GM12878 (cell line): ENCODE measurements at regions not wholly inside any gene's neighbourhood (a gene's known extent, or its start where the extent isn't known, plus 50 kb on each side); places are given as distances from the start of the nearest gene placed in this dataset.

ENCODE experiments used
- ATAC-seq: fragments of 200-7000 bp; cut with Tn5 transposase; 3 replicates; pipeline ENCODE4 v1.9.1; 2020; ENCODE audit warnings: mild to moderate bottlenecking, moderate library complexity
- BruUV-seq: library from RNA; stranded (reverse); fragments of 400-500 nt; replicated peaks from 2 replicates; lab custom pipeline; 2021; lab: Mats Ljungman, UMichigan
- CTCF ChIA-PET: fragments of 300-600 bp; sonication (Branson Sonifier 250); formaldehyde crosslinking; extraction: SDS; loops from one replicate; lab custom pipeline; 2021; ENCODE audit warnings: inconsistent platforms; lab: Yijun Ruan, JAX
- POLR2A ChIA-PET: fragments of 350-600 bp; formaldehyde crosslinking; extraction: SDS; loops from one replicate; lab custom pipeline; 2021; ENCODE audit warnings: inconsistent platforms; lab: Charles Lee
- RAD21 ChIA-PET: fragments of 300-600 bp; sonication (Branson Sonifier 250); formaldehyde crosslinking; loops from one replicate; lab custom pipeline; 2023; ENCODE audit warnings: antibody characterized with exemption; ENCODE audit not compliant: unreplicated experiment; lab: Charles Lee
- SMC1A ChIA-PET: fragments of 300-600 bp; sonication (Branson Sonifier 250); formaldehyde crosslinking; loops from one replicate; lab custom pipeline; 2023; ENCODE audit not compliant: unreplicated experiment, uncharacterized antibody; lab: Charles Lee
- DNase-seq: peaks from one replicate; pipeline ENCODE4 v3.0.0-alpha.2; 2011; ENCODE audit warnings: low read depth, low spot score
- FAIRE-seq: peaks from 3 replicates; lab custom pipeline; 2011; peaks lifted over from hg19 to GRCh38; lab: Jason Lieb, UNC
- H2AFZ ChIP-seq: 2 replicates; pipeline ENCODE4 v1.6.0; 2011; ENCODE audit warnings: low read depth, low read length, control low read depth; ENCODE audit not compliant: control insufficient read depth
- H3K27ac ChIP-seq: 2 replicates; pipeline ENCODE4 v1.5.1; 2011; ENCODE audit warnings: control low read depth; ENCODE audit not compliant: control insufficient read depth, insufficient read depth
- H3K27me3 ChIP-seq, 2 experiments: replicated peaks in 1 of 2; 2 replicates each; pipeline versions ENCODE4 v1.6.0 to v1.6.1; 2011; ENCODE audit warnings: low read length in 1 of 2; ENCODE audit not compliant: control insufficient read depth in 2 of 2, insufficient read depth in 2 of 2
- H3K36me3 ChIP-seq, 2 experiments: 2 replicates each; pipeline ENCODE4 v1.5.1; 2011; ENCODE audit warnings: low read length in 1 of 2; ENCODE audit not compliant: control insufficient read depth in 2 of 2, insufficient read depth in 2 of 2
- H3K4me1 ChIP-seq: 2 replicates; pipeline ENCODE4 v1.6.1; 2011; ENCODE audit warnings: mild to moderate bottlenecking, low read length, moderate library complexity, mixed read lengths; ENCODE audit not compliant: control insufficient read depth, insufficient read depth
- H3K4me2 ChIP-seq: 2 replicates; pipeline ENCODE4 v1.6.0; 2011; ENCODE audit warnings: control low read depth; ENCODE audit not compliant: control insufficient read depth, insufficient read depth
- H3K4me3 ChIP-seq: fragments of 200-600 bp; sonication (generic); 2 replicates; pipeline ENCODE4 v1.5.1; 2016
- H3K79me2 ChIP-seq: 2 replicates; pipeline ENCODE4 v1.6.0; 2011; ENCODE audit warnings: low read length; ENCODE audit not compliant: control insufficient read depth, insufficient read depth
- H3K9ac ChIP-seq: 2 replicates; pipeline ENCODE4 v1.8.0; 2011; ENCODE audit warnings: low read length, control low read depth, mixed read lengths; ENCODE audit not compliant: control insufficient read depth, insufficient read depth
- H3K9me3 ChIP-seq: replicated peaks from 3 replicates; pipeline ENCODE4 v1.5.1; 2011; ENCODE audit warnings: mild to moderate bottlenecking, low read length; ENCODE audit not compliant: control insufficient read depth, insufficient read depth
- H4K20me1 ChIP-seq: 2 replicates; pipeline ENCODE4 v1.6.0; 2011; ENCODE audit not compliant: control insufficient read depth, insufficient read depth
- CEBPZ ChIP-seq: fragments of 150-350 bp; IDR thresholded peaks from 2 replicates; pipeline ENCODE4 v1.6.1; 2016; ENCODE audit warnings: low read depth, low read length
- HCFC1 ChIP-seq: fragments of 150-350 bp; IDR thresholded peaks from 2 replicates; pipeline ENCODE4 v1.6.1; 2014; ENCODE audit warnings: low read length
- MYB ChIP-seq: fragments of 150-350 bp; IDR thresholded peaks from 2 replicates; pipeline ENCODE4 v1.6.1; 2014; ENCODE audit warnings: mild to moderate bottlenecking, low read depth, low read length, borderline replicate concordance
- MYC ChIP-seq: IDR thresholded peaks from 2 replicates; pipeline ENCODE4 v1.6.1; 2011; ENCODE audit warnings: mild to moderate bottlenecking, low read length, moderate library complexity, inconsistent platforms; ENCODE audit not compliant: insufficient read depth, insufficient replicate concordance, insufficient read length, severe bottlenecking
- NR2C1 ChIP-seq: fragments of 450-650 bp; IDR thresholded peaks from 2 replicates; pipeline ENCODE4 v1.6.1; 2017; ENCODE audit warnings: antibody characterized with exemption, mild to moderate bottlenecking, moderate library complexity
- NRF1 ChIP-seq: conservative IDR thresholded peaks from 2 replicates; pipeline ENCODE4 v1.6.1; 2011; ENCODE audit warnings: mild to moderate bottlenecking, low read depth, low read length, improper control_type of control experiment
- SP1 ChIP-seq: IDR thresholded peaks from one replicate; pipeline ENCODE4 v1.6.1; 2011; ENCODE audit warnings: low read depth, low read length
- USF2 ChIP-seq: IDR thresholded peaks from 2 replicates; pipeline ENCODE4 v1.6.1; 2011; ENCODE audit warnings: low read depth, low read length, improper control_type of control experiment, borderline replicate concordance
- ZBTB40 ChIP-seq: fragments of 450-650 bp; IDR thresholded peaks from 2 replicates; pipeline ENCODE4 v1.6.1; 2016; ENCODE audit warnings: mild to moderate bottlenecking, moderate library complexity, borderline replicate concordance
- ZSCAN29 ChIP-seq: fragments of 450-650 bp; IDR thresholded peaks from 2 replicates; pipeline ENCODE4 v1.6.1; 2017; ENCODE audit warnings: mild to moderate bottlenecking, moderate library complexity
- ZZZ3 ChIP-seq: IDR thresholded peaks from 2 replicates; pipeline ENCODE4 v1.6.1; 2011; ENCODE audit warnings: low read depth; ENCODE audit not compliant: control insufficient read depth, insufficient read length
- WGBS: methylation state at CpG from one replicate; pipeline ENCODE4 v1.1.6; 2016; ENCODE audit warnings: low lambda C conversion rate; ENCODE audit not compliant: insufficient replicate concordance, insufficient coverage; ENCODE audit errors: missing lambda C conversion rate; 5-methylcytosine and 5-hydroxymethylcytosine counted together
- in situ Hi-C: fragments of 300-500 bp; cut with MboI; formaldehyde crosslinking; loops from 9 replicates; pipeline ENCODE4 v1.14.3; 2018; ENCODE audit warnings: mixed read lengths
- intact Hi-C: fragments of 100-400 bp; cut with micrococcal nuclease; formaldehyde crosslinking; loops from one replicate; pipeline ENCODE4 v1.14.2; 2022; ENCODE audit not compliant: unreplicated experiment

- WGBS, result 33% methylated on average over 3 of the region's 3 CpGs
- Histone ChIP-seq H3K4me1 (no peaks in the 10 kb centered on the region), H3K79me2 (no peaks in the 10 kb centered on the region), H3K4me2 (no peak overlapping the region), H3K9me3 (no peaks in the 10 kb centered on the region), H3K4me3 (no peak overlapping the region), H3K27me3 (no peaks in the 10 kb centered on the region), H3K9ac (no peak overlapping the region), H3K27ac (no peak overlapping the region), H4K20me1 (no peaks in the 10 kb centered on the region), H2AFZ (no peak overlapping the region), H3K36me3 (no peaks in the 10 kb centered on the region)
- BruUV-seq, result no TSS peak
- intact Hi-C loops (no loop called here), in situ Hi-C loops (no loop called here)
- RAD21 ChIA-PET, result no interaction called here
- FAIRE-seq (no peak), ATAC-seq (no peak), DNase-seq (no peak)
- TF ChIP-seq NR2C1 (no peak), NRF1 (no peak), MYC (no peak), MYB (no peak), ZZZ3 (no peak)
- POLR2A ChIA-PET, result no interaction called here
- SMC1A ChIA-PET, result no interaction called here
- CTCF ChIA-PET, result no interaction called here
Observed at GRCh38 chr12:114821570-114821969, 137.6 kb upstream of the TBX3 start.

GRCh38 chr12:114820796-114821195 is 136.8 kb upstream of the TBX3 start:
- ChIA-PET CTCF (interaction anchor here (0.7 kb wide), 1 partner anchor 24 kb away, joined by 3 read pairs; no protein-coding TSS in a partner anchor), RAD21 (no interaction called here), POLR2A (no interaction called here), SMC1A (no interaction called here)
- Histone ChIP-seq H4K20me1 (no peaks in the 10 kb centered on the region), H2AFZ (no peak overlapping the region), H3K4me3 (no peak overlapping the region), H3K4me2 (no peak overlapping the region), H3K36me3 (no peaks in the 10 kb centered on the region), H3K27ac (no peak overlapping the region), H3K9ac (no peak overlapping the region), H3K4me1 (no peaks in the 10 kb centered on the region), H3K79me2 (no peaks in the 10 kb centered on the region), H3K9me3 (no peaks in the 10 kb centered on the region), H3K27me3 (no peaks in the 10 kb centered on the region)
- ATAC-seq (no peak), FAIRE-seq (no peak), DNase-seq (no peak)
- WGBS, result 36% methylated on average over 5 of the region's 5 CpGs
- no TSS peak for BruUV-seq
- in situ Hi-C loops, result no loop called here
- intact Hi-C loops, result no loop called here
- TF ChIP-seq USF2, result no peak
- TF ChIP-seq CEBPZ, result no peak
- TF ChIP-seq ZSCAN29, result no peak
- no peak for TF ChIP-seq ZBTB40
- TF ChIP-seq HCFC1, result no peak
- TF ChIP-seq SP1, result no peak
